HuH-7.5 (cell line): ENCODE measurements at regions not wholly inside any gene's neighbourhood (a gene's known extent, or its start where the extent isn't known, plus 50 kb on each side); places are given as distances from the start of the nearest gene placed in this dataset.
"Not testable (repeated sequence)": the region's sequence is repeated elsewhere in the genome, so short reads cannot be mapped to it uniquely, and the experiment has no call there.

Source experiments
- DNase-seq: peaks from one replicate; pipeline ENCODE4 v3.0.0; 2011; ENCODE audit warnings: low spot score

DNA sequence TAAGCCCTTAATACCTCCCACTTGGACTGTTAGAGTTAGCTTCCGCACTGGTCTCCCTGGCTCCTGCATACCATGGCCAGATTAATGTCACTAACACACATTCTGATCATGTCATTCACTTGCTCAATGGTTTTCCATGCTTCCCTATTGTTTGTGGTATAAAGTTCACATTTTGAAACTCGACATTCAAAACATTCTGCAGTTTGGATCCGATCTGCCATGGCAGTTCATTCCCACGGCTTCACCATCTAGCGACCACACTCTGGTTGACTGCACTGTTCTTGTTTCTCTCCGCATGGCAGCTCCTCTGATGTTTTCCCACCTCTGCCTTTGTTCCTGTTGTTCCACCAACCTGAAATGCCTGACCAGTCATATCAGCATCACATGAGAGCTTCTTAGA lies 87.4 kb upstream of the WAC start:
- no peak for DNase-seq

DNA sequence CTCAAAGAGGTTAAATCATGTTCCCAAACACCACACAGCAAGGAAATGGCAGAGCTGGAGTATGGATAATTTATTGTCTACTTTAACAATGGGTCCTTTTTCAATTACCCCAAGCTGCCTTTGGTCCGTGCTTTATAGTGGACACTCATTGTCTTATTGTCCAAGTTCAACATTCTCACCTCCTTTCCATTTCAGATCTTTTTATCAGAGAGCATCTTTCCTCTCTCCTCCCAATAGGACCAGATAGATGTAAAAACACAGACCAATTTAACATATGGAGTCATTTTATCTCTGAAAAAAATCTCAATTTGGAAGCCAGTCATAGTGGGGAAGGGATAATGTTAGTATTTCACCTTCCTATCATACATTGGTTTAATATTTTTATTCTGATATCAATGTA lies 83.5 kb upstream of the WAC start:
- no peak for DNase-seq

DNA sequence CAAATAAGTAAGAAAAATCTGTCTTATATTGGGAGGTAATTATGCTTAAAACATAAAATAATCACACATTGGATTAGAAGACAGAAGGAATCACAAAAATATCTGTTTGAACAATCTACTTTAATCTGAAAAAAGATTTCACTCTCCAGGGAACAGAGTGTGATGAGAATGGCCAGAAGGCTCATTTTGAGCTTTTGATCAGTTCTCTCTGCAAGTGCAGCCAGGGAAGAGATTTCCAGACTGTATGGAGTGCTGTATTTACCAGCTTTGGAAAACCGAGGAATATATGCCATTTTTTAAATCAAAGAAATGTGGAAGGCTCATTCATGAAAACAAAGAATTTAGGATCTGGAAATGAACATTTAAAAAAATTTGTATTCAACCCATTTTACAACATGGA lies 83.0 kb upstream of the WAC start:
- no peak for DNase-seq

DNA sequence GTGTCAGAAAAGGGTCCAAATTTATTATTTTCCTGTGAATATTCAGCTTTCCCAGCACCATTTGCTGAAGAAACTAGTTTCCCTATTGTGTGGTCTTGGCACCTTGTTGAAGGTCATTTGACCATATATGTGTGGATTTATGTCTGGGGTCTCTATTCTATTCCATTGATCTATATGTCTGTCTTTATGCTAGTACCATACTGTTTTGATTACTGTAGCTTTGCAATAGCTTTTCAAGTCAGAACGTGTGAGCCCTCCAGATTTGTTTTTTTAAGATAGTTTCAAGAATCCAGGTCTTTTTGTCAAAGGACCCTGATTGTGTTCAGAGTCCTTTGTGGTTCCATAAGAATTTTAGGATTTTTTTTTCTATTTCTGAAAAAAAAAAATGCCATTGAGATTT lies 79.0 kb upstream of the WAC start:
- no peak for DNase-seq

DNA sequence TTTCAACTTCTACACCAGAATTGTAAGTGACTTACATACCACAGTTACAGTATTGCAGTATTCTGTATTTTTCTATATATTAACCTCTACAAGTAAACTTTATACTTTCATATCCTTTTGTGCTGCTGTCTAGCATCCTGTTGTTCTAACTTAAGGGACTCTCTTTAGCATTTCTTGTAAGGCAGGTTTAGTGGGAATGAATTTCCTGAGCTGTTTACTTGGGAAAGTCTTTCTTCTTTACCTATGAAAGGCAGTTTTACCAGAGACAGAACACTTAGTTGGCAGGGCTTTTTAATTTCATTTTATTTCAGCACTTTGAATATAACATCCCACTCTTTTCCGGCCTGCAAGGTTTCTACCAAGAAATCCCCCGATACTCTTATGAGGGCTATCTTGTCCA lies 75.8 kb upstream of the WAC start:
- DNase-seq = no peak

DNA sequence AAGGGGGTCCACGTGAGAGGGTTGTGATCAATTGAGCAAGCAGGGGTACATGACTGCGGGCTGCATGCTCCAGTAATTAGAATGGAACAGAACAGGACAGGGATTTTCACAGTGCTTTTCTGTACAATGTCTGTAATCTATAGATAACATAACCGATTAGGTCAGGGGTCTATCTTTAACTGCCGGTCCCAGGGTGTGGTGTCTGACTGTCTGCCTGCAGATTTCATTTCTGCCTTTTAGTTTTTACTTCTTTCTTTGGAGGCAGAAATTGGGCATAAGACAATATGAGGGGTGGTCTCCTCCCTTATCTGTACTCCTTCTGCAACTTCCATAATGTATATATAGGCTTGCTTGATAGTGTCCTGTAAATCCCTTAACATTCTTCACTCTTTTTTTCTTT lies 75.0 kb upstream of the WAC start:
- DNase-seq = not testable (repeated sequence)

DNA sequence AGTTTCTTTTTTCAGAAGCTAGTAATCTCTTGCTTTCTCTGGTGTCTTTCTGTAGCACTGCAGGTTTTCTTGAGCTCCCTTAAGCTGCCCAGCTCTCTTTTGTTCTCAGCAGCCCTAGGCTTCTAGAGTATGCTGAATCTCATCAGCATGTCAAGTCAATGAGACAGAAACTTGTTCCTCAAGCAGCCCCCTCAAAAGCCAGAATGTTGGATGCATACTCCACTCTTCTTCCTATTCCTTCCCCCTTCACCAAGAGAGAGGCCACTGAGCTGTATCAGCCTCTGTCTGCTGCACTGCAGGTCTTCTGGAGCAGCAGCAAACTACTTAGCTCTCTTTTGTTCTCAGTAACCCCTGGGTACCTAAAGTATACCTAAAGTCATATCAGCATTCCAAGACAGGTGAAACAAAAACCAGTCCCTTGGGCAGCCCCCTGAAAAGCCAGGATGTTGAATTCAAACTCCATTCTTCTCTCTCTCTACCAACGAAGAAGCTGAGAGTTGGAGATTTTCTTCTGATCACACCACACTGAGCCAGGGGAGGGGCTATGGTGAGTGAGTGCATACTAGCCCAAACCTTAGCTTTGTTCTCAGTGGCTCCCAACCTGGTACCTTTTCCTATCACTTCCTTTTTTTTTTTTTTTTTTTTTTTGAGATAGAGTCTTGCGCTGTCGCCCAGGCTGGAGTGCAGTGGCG lies 73.3 kb upstream of the WAC start:
- no peak for DNase-seq

DNA sequence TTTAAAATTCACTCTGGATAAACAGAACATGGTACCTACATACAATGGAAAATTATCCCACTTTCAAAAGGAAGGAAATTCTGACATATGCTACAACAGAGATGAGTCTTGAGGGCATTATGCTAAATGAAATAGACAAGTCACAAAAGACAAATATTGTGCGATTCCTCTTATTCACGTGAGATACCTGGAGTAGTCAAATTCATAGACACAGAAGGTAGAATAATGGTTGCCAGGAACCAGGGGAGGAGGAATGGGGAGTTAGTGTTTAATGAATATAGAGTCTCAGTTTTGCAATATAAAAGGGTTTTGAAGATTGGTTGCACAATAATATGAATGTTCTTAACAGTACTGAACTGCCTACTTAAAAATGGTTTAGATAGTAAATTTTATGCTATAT lies 69.8 kb upstream of the WAC start:
- DNase-seq = no peak

DNA sequence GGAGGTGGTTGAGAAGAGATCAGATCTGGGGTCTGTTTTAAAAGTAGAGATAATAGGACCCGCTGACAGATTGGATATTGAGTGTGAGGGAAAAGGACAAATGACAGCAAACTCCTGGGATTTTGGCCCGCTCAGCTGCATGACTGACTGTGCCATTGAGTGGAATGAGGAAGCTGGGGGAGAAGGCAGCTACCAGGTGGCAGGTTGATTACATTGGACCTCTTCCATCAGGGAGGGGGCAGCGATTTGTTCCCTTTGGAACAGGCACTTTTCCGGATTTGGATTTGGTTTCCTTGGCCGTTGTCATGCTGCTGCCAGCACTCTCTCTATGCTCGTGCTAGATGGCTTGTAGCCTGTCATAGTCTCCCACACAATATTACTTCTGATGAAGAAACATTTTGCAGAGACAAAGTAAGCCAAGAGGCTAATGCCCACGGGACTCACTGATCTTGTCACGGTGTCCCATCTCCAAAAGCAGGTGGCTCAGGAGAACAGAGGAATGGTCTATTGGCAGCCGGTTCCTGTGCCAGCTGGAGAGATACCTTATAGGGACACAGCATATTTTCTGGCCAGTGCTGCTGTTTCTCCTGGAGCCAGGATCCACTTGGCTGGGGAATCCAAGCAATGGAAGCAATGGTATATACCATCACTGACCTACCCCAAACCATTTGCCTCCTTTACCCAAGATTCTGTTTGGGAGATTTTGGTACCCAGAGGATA lies 69.1 kb upstream of the WAC start:
- no peak for DNase-seq

DNA sequence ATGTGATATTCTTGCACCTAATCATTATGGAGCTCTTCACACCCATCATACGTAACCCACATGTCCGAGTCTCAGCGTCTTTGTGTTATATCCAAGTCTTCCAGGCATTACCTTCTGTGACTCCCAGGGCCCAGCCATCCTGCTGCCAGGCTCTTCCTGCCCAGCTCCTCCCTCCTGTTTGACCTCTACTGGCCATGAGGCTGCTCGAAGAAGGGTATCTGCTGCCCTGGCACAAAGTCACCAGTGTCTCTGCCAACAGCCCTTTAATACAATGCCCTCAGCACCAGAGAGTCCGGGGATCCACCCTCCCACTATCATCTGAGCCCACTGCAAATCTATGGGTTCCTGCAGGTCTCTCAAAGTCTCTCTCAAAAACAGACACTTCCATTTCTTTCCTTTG lies 65.3 kb upstream of the WAC start:
- no peak for DNase-seq

DNA sequence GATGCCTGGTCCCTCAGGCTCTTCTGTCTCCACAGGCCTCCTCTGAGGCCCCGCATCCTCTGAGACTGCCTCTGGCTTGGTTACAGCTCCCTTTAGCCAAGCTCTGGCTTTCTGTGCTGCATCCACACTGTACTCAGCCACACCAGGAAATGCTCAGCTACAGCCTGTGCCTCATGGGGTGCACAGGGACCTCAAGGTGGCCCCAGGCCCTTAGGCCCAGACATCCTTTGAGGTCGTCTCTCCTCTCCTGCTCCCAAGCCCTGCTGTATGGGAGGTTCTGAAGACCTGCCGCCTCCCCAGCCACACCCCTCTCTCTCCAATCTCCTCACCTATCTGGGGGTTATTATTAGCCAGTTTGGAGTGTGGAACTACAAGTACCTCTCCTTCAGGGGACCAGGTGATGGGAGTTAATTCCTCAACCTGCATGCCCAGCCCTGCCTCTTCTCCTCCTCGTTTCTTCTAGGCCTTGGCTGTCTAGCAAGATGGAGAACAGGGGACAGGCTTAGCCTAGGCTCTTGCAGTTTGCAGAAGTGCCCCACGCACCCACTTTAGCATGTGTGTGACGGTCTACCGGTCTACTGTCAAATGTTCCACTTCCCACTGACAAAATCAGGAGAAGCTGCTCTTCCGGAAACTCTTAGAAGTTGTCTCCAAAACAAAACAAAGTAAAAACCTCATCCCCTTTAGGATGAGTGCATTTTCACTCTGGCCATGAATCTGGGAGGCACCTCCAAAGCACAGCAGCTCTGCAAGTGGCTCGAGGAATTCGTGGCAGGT lies 64.0 kb upstream of the WAC start:
- DNase-seq = no peak

DNA sequence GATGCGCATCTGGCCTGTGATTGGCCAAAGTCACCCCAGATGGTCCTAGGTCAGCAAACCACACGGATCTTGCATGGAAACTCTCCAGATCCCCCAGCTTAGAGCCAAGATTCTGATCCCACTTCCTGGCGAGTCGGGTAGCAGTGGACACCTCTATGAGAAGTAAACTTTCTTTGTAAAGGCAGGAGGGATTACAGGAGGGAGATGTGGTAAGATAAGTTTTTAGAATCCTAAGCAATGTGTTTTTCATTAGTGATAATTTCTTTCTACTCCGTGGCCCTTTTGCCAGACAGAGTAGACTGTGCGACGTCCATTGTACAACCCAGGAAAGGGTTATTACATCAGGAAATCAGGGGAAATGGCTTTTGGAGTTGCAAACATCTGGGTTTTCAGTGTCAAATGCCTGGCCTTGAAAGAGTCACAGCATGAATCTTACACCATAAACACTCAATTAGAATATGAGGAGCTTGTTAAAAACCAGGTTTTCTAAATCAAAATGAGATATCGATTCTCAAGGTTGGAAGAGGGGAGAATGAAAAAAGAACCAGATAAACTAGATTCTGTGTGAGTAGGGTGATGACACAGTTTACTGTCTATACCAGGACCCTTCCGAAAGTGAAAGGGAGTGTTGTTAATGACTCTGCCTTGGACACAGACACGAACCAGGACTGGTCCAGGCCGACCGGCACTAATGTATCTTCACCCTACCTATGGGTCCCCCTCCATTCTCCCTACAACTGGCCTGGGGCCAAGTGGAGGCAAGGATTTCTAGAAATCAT lies 61.9 kb upstream of the WAC start:
- DNase-seq = no peak

DNA sequence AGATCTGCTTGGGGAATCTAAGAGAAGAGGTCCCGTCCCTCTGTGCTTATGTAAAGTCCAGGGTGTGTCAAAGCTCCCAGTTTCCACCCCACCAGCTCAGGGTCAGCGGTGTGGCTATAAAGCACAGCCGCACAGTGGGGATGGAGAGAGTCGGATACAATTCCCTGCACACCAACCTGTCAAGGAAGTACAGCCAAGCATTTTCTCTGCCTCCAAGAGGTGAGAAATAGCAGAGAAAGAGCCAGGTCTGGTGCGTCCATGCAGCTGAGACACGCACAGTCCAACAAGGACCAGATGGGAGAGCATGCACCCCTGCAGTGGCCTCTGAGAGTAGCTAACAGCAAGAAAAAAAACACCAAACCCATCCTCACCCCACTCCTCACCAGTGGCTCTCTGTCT lies 61.3 kb upstream of the WAC start:
- DNase-seq = no peak

DNA sequence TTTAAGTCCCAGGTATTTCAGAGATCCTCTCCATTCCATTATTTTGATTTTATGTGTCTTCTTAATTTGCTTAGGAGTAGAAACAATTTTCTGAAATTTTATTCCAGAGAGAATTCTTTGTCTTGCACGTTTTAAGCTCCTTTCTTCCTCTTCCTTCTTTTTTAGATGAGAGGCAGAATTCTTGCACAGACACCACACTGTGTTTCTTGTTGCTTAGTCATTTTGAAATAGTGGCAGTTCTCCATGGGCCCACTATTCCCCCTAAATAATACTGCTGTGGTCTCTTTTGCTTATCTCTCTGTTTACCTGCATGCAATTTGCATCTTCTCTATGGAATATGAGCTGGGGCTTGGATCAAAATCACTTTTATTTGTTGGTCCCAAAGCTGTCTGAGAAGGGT lies 54.3 kb upstream of the WAC start:
- no peak for DNase-seq

DNA sequence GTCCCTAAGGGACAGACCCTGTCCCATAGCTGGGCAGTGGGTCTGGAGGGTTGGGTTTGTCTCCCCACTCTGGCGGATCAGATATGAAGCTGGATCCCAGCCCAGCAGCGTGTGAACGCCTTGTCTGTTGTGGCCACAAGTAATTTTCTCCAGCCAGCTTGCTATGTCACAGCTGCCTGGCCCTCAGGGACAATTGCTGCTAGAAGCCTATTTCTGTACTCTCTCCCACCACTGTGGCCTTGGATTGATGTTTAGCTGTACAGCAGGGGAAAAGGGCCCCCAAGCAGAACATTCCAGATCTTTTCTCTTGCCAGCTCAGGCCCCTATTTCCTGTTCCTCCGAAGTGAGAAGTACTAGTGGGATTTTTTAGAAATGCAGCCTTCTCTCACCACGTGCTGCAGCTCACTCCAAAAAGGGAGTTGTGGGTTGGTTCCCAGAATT lies 53.5 kb upstream of the WAC start:
- no peak for DNase-seq

DNA sequence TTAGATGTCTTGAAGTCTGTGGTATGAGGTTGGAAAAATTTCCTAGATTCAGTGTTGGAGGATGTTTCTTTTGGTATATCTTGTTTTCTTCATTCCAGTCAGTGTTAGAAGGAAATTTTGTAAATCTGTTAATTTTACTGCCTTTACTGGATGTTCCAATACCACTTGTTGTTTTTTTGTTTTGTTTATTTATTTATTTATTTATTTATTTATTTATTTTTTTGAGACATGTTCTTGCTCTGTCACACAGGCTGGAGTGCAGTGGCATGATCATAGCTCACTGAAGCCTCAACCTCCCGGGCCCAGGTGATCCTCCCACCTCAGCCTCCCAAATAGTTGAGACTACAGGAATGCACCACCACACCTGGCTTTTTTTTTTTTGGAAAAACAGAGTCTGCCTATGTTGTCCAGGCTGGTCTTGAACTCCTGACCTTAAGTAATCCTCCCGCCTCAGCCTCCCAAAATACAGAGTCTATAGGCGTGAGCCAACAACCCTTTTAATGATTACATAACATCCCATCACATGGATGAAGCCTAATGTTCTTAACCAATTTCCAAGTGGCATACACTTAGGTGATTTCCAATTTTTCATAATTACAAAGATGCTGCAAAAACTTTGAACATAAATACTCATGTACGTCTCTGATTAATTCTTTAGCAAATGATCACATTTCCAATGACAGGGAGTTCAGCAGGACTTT lies 52.8 kb upstream of the WAC start:
- DNase-seq = no peak

DNA sequence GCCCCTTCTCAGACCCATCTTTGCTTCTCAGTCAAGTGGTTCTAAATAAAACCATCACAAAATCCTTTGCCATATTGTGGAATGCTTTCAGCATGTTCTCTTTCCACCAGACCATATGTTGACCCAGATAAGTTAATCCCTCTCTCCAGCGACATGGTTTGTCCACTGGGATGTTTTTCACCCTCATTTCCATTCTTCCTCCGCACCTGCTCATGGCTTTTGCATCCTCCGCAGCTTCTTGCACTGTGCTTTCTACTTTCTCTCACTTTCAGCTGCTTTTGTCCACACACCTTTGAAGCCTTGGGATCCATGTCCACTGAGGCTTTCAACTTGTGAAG lies 52.3 kb upstream of the WAC start:
- DNase-seq = no peak

DNA sequence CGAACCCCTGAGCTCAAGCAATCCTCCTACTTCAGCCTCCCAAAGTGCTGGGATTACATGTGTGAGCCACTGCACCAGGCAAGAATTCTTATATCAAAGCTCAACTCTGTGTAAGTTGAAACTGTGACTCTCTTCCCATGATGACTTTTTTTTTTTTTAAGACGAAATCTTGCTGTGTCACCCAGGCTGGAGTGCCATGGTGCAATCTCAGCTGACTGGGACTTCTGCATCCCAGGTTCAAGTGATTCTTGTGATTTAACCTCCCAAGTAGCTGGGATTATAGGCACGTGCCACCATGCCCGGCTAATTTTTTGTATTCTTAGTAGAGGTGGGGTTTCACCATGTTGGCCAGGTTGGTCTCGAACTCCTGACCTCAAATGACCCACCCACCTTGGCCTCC lies 51.6 kb upstream of the WAC start:
- DNase-seq = not testable (repeated sequence)

DNA sequence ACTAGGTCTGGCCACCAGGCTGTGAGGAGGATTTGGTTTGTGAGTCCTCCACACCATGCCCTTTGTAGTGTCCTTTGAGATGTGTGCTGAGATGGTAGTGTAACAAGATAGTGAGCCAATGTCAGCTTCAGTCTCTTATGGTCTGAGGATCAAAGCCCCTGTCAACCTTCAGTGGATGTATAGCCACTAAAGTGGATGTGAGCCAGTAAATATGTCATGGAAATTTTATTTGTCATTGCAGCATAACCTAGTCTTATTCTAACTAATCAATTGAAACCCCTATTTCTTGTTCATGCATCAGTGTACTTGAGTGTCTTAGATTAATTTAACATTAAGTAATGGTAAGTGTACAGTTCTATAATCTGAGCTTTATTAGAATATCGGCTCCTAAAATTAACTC lies 51.0 kb upstream of the WAC start:
- DNase-seq = no peak
